HG02970 (cell line): ENCODE measurements at regions not wholly inside any gene's neighbourhood (a gene's known extent, or its start where the extent isn't known, plus 50 kb on each side); places are given as distances from the start of the nearest gene placed in this dataset.
"Not testable (repeated sequence)": the region's sequence is repeated elsewhere in the genome, so short reads cannot be mapped to it uniquely, and the experiment has no call there.

Experiments used
- ATAC-seq: cut with Tn5 transposase; IDR thresholded peaks from one replicate; pipeline ENCODE4 v1.9.1; 2021; ENCODE audit warnings: mild to moderate bottlenecking, moderate library complexity, moderate number of reproducible peaks; ENCODE audit not compliant: unreplicated experiment, low FRiP score

DNA sequence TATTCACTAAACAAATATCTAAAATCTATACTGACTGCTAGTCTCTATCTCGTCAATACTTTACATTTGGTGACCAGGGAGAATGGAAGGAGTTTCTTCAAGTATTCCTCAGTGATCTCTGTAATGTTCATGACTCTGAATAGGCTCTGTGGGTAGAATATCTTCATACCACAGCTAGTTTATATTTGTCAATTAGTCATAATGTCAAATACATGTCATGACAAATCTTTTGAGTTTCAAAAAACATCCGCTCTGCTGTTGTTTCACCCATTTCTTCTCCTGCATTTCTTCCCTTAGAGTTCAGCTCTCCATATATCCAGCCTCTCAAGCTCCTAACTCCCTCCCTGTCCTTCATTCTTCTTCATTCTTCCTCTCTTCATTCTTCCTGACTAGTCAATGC is 206.5 kb upstream of the FANCL start:
- ATAC-seq: no peak

DNA sequence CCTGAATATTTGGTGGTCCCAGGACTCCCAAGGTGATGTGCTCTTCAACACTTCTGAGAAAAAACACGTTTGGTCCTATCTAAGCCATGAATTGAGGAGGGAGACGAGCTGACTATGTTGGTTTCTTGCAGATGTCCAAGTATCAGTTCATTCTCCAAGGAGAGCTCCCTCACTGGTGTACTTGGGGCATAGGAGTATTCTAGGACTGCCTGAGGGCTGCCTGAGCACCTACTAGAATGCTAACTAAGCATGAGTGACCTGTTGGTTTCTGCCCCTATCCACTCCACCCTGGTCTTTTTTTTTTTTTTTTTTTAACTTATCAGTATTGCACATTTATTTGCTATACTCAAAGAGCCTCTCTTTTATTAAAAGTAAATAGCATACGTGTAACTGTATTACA is 200.5 kb upstream of the FANCL start:
- no peak for ATAC-seq

DNA sequence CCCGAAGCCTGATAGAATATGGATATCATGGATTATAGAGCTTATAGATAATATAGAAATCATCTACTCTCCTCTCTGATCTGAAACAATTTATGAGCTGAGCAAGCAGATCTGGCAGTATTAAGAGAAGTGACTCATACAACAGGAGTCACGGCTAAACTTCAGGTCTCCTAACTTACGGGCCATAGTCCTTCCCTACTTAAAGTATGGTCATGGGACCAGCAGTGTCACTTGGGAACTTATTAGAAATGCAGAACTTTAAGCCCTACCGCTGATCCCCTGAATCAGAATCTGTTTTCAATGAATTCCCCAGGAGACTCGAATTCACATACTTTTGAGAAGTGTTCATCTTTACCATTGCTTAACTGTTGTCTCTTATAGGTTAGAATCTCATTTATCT is 195.7 kb upstream of the FANCL start:
- no peak for ATAC-seq

DNA sequence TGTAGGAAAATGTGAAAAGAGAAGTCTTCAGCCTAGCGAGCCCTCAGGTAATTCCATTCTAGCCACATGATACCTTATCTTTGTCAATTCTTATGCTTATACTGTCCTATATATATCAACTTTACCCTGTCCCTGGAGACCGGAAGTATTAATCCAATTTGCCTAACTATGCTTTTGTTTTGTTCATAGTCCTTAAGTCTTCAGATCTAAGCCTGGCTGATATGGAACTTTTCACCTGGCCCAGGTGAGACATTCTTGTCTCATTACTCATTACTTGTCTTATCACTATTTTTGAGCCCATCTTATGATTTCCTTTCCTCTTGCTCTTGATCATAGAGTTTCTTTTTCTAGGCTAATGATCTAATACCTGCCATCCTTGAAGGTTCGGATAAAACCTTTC is 194.1 kb upstream of the FANCL start:
- ATAC-seq: no peak

DNA sequence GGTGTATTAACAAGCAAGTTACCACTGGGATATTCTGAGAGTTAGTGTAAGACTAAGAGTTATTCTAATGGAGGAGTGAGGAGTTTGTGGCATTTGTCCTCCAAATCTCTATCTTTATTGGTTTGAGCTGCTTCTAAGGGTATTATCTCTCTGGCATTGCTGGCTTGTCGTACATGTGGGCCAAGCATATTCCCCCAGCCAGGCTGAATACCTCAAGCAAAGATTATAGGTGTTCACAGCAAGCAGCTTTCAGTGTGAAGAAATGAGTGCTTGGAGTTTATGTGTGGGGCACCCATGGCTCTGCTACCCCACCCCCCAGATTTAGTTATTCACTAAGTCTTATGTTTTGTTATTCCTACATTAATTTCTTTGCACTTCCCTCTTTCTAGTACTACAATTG is 193.6 kb upstream of the FANCL start:
- no peak for ATAC-seq

DNA sequence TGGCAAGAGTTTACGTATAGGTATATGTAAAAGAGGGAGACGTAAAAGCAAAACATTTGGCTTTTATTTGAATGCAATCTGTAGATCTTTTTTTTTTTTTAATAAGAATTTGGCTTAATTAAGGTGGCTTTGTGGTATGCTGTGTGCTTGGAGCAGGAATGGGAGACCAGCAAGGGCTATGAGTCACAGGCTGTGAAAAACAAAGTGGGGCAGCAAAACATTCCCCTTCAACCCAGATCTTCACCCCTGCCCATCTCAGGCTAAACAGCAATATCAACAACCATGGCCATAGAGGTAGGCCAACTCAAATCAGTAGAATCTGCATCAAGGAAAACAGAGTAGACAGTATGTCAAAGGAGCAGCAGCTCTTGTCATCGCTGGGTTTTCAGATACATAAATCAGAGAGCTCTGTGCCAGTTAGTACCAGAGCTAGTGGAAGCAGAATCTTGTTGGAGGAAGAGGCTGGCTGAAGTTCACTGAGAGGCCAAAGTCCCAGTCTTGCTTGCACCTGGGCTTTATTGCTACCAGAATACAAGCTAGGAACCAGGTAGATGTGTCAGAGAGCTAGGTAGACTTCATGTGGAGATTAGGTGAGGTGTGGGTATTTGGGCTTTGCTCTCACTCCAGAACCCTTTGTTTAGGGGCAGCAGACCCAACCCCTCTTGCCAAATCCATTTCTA is 191.5 kb upstream of the FANCL start:
- no peak for ATAC-seq

DNA sequence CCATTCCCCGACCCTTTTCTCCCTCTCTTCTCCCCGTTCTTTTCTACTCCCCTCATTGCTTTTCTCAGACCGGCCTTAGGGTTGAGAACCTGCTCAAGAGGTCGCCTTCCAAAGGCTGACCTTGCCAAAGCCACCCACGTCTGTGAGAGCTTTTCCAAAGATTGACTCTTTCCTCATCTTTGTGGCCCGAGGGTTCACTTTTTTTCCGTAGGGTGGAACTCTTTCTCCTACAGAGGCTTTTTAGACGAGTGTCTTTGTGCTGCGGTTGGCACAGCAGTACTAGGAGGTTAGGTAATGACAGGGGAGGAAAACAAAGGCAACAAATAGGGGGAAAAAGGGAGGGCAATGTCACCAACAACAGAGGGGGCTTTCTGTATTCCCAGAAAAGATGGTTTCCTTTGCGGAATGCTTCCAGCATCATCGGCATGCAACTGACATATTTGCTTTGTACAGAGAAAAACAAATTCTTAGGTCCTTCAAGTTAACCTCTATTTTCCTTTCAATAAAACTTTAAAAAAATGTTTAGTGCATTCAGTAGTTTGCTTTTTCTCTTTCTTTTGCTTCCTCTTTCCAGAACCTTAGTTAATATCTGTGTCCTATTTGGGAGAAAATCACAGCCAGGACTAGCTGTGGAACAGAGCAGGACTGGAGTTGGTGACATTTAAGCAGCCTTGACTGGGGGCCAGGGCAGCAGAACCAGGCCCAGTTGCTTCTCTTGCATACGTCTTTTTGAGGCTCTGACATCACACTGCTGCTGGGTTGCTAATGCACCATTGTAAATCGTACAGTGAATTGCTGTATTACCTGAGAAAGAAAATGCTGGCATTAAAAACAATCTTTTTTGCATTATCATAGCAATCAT is 188.1 kb upstream of the FANCL start:
- ATAC-seq: no peak

DNA sequence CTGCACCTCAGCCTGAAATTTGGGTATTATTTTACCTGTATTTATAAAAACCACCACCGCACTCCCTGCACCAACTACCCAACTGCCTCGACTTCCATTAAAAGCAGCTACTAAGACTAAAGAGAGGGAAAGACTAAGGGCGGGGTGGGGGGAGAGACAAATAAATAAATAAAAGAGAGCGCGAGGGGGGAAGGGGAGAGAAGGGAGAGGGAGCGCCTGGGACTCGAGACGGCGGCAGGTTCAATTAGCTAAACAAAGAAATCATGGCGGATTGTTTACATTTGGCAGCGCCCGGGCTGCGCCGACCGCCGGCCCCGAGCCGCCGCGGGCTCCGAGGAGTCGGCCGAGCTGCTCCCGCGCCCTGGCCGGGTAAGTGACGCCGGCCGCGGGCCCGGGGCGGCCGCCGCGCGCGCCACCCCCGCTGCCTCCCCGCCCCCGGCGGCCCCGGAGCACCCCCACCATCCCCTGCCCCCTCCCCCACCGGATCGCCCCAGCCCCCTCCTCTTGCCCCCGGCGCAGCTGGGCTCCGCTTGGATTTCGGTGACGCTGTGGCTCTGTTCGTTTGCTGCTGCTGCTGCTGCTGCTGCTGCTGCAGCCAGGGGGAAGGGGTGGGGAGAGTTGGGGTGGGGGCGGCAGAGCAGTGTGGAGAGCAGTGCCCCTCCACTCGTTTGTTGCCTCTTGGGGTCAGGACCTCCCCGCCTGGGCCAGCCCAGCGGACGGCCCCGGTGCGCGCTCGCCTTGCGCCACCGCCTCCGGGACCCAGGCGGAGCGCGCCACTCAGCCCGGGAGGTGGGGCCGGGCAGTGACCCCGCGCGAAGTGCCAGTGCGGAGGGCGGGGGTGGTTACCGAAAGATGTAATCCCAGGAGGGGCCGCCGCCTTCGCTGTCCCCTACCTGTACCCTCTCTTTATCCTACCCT is 187.2 kb upstream of the FANCL start:
- ATAC-seq: no peak

DNA sequence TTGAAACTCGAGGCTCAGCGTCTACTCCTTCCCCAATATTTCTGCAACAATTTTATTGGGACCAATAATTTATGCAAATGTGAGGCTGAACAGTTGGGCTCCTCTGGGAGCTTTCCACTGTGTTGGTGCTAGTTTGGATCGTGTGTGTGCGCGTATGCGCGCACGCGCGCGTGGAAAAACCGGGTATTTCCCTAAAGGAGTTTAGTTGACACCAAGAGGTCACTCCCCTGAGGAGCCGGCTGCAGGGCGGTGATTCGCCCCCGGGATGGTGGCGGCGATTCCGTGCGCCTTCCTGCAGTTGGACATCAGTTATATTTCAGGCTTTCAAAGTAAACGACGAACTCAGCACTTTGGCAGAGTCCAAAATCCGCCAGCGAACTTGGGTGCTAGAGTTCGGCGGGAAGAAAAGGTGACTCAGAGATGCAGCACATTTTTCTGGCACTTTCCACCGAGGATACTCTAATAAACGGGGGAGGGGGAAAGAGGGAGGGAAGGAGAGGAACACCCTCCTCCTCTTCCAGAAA is 186.5 kb upstream of the FANCL start:
- no peak for ATAC-seq

DNA sequence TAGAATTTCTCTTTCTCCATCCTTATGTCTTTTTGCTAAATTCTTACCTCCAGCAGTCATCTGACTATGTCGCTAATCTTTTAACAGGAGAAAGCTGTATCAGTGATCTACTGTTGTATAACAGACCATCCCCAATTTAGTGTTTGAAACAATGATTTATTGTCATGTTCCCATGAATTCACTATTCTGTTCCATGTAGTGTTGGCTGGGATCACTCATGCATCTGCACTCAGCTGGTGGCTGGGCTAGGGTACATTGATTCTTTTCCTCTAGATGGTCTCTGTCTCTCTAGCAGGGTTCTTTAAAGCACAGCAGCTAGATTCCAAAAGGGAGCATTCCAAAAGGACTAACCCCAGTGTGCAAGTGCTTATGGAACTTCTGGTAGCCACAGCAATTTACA is 184.2 kb upstream of the FANCL start:
- no peak for ATAC-seq

DNA sequence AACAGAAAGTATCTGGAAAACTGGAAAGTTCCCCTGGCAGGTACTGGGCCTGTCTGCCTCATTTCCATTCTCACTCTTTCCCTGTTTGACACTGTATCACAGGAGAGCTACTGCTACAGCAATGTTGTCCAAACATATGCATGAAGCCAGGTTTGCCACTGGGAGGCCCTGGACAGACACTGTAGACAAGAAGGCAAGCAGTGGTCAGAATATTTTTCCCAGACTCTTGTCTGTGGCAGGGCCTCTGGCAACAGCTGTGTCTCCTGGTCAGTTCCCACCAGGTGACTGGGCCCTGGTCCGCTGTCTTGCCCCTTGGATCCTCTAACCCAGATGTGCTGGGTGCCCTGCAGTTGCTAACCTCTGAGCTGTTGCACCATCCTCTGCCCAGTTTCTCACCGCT is 178.9 kb upstream of the FANCL start:
- no peak for ATAC-seq

DNA sequence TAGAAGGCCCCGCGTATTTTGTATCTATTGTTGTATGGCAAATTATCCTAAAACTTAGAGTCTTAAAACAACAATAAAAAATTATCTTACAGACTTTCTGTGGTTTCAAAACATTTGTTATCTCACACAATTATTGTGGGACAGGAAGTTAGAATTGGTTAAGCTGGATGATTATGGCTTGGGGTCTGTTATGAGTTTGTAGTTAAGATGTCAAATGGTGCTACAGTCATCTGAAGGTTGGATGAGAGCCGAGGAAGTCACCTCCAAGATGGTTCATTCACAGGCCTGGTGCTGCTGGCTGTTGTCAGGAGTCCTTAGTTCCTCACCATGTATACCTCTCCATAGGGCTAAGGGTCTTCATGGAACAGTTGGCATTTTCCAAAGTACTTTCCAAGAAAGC is 175.6 kb upstream of the FANCL start:
- no peak for ATAC-seq

DNA sequence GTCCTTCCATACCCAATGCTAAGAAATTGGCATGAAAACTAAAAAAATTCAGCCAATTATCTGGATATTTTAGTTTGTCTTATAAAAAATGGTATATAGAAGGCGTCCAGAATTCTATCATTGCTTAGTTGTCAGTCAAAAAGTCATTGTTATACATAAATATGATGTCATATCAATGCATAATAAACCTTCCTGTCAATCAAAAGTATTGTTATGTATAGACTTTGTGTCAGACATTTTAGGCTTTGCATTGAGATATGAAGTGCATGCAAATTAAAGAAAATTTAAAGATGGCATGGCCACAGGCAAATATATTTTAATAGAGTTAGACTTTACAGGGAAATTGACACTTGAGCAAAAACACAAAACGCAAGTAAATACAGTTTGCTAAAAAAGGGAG is 173.4 kb upstream of the FANCL start:
- no peak for ATAC-seq

DNA sequence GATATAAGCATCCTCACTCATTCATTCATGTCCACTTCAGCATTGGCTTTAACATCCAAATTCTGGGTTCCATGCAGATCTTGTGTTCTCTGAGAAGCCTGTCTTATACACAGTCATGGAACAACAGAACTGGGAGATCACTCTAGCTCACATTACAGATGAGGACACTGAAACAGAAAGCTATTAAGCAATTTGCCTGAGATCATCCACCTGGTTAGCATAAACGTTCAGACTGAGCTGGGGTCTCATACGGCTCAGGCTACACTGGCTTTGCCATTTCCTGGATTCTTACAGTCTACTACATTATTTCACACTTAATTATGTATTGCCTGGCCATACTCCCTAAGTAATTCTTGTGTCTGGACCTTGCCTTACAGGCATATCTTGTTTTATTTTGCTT is 169.4 kb upstream of the FANCL start:
- ATAC-seq: no peak

DNA sequence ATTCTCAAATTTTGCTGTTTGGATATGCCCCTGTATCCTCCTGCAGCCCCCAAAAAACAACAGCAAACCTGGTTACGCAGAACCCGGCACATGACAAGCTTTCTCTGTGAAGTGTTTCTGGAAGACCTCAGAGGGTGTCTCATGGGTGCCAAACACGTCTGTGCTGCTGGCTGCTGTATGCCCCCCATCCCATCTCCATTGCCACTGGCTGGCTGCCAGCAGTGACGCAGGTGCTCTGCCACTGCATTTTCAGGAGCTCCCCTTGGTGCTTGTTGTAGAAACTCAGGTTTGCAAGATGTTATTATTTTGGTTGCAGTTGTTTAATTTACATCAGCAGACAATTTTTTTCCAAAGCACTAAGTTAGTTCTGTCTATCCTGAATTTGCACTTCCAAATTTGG is 166.4 kb upstream of the FANCL start:
- ATAC-seq: no peak

DNA sequence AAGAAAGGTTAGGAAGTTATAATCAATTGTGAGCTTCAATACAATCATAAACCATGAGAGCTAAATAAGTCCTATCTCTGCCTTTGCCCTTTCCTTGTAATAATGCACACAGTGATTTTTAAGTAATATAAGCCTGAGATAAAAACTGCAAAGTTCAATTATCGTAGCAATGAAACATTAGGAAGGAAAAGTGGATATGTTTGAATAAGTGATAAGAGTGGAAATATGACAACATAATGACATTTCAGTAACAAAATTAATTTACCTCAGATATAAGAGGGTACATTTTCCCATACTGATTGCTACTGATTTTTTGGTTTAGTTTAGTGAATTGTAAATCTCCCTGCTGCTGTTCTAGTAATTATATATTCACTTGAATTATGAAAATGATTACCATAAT is 164.2 kb upstream of the FANCL start:
- no peak for ATAC-seq

DNA sequence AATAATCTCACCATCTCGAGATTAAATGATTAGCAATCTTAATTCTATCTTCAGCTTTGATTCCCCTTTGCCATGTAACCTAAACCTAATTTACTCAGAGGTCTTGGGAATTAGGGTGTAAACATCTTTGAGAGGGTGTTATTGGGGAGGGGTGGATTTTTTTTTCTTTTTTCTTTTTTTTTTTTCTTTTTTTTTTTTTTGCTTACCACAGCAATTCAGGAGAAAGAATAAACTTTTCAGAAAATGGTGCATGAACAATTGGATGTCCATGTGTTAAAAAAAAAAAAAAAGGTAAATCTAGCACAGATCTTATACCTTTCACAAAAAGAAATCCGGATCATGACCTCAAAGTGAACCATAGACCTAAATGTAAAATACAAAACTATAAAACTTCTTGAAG is 160.8 kb upstream of the FANCL start:
- no peak for ATAC-seq

DNA sequence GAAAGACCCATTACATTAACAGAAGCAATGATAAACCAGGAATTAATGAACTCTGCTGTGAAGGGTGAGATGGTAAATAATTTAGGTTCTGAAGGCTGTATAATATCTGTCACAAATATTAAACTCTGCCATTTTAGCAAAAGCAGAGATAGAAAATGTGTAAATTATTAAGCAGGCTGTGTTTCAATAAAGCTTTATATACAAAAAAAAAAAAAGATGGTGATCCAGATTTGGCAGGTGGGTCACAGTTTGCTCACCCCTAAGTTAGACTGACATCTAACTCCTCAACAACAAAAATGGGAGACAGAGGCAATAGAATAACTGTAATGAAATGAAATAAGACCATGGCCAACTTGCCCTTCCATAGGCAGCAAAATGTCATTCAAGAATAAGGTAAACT is 157.3 kb upstream of the FANCL start:
- no peak for ATAC-seq

DNA sequence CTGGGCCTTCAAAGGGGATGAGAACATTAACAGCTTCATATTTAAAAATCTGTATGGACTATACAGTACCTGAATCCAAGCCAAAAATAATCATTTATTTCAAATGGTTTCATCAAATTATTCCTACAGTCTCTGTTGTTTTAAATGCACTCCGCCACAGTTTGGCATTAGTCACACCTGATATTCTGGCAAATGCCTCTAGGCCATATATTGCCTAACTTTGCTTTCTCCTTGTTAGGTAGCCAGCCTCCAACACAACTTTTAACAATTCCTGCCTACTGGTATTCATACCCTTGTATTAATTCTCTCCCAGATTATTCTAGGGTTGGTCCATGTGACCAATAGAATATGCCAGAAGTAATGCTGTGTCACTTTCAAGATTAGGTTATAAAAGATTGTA is 146.6 kb upstream of the FANCL start:
- ATAC-seq: no peak

DNA sequence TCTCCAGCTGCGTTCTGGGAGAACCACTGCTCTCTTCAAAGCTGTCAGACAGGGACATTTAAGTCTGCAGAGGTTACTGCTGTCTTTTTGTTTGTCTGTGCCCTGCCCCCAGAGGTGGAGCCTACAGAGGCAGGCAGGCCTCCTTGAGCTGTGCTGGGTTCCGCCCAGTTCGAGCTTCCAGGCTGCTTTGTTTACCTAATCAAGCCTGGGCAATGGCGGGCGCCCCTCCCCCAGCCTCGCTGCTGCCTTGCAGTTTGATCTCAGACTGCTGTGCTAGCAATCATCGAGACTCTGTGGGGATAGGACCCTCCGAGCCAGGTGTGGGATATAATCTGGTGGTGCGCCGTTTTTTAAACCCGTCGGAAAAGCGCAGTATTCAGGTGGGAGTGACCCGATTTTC is 145.8 kb upstream of the FANCL start:
- ATAC-seq: not testable (repeated sequence)

DNA sequence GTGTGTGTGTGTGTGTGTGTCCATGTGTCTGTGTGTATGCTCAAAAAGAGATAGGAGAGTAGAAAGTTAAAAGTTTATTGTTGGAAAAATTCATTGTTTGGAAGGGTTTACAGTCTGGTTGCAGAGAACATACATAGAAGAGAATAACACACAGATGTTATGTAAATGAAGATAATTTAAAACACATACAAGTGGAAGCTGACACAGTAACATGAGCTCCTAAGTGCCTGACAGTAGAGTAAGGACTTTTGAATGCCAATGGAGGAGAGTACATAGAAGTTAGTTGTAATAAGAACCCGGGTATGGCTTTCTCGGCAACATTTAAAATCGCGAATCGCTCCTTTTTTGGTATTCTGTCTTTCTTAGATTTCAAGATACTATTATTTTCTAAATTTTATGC is 137.0 kb upstream of the FANCL start:
- ATAC-seq: no peak
